ENCODE measurements at regions not wholly inside any gene's neighbourhood (a gene's known extent, or its start where the extent isn't known, plus 50 kb on each side); places are given as distances from the start of the nearest gene placed in this dataset.

DNA sequence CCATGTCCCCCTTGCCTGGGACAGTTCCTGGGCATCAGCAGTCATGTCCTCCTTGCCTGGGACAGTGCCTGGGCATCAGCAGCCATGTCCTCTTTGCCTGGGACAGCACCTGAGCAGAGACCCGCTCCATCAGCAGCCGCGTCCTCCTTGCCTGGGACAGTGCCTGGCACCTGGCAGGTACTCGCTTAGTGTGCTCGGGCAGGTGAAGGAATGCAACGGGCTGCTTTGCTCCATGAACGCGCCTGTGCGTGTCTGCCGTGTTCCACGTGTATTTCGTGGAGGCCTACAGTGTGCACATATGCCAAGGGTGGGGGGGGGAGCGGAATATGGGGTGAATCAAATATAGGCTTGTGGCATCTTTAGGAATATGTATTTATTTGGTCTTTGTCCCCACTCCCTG lies 1490.7 kb downstream of the TBC1D22A start:
- no peak for DNase-seq (ENCODE audit: low spot score)

DNA sequence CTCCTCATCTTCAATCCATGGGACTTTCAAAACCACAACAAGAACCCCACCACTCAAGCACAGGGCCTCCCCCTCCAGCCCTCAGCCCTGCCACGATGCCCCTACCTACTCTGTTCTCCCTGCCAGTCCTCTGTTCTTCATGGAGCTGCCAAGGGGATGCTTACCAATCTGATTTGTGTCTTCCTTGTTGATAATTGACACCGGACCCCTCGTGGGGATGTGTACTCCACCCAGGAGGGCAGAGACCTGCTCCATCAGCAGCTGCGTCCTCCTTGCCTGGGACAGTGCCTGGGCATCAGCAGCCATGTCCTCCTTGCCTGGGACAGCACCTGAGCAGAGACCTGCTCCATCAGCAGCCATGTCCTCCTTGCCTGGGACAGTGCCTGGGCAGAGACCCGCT lies 1489.2 kb downstream of the TBC1D22A start:
- DNase-seq (ENCODE audit: low spot score), result no peak

DNA sequence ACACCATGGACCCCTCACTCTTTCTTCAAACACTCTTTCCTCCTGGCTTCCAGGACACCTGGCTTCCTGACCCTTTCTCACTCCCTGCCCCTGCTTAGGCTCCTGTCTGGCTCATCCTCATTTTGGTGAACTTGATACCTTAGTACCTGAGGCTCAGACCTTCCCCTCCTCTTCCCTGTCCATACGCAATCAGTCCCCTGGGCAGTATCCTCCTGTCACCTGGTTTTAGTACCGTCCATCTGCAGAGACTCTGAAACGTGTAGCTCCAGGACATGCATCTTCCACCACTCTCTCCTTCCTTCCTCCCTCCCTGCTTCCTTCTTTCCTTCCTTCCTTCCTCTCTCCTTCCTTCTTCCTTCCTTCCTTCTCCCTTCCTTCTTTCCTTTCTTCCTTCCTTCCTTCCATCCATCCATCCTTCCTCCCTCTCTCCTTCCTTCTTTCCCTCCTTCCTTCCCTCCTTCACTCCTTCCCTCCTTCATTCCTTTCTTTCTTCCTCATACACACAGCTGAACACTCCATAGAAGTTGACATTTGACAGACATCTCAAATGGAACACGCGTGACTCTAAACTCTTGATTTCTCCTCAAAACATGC lies 1488.6 kb downstream of the TBC1D22A start:
- no peak for DNase-seq (ENCODE audit: low spot score)

DNA sequence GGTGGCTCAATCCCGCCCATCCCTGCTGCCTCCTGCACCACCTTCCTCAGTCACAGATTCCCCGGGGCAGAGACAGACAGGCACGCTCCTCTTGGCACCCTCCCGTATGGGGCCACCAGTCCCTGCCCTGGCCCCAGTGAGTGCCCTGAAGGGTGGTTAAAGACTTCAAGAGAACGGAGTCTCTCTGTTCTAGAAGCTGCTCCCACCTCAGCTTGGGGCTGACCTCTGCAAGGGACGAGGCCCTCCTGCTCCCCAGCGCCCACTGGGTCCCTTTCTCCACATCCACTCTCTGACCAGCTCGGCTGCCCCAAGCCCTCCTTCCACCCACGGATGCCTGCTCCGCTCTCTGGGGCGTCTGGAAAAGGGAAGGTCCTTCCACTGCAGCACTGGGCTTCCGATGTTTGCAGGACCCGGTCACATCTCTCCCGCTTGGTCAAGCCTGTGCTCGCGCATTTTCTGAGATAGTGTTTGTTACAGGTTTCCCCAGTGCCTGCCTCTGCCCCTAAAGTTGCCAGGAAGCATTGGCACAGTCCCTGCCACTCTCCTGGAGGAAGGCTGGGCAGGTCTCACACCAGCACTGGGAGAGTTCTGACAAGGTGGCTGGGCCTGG lies 1487.9 kb downstream of the TBC1D22A start:
- no peak for DNase-seq (ENCODE audit: low spot score)

DNA sequence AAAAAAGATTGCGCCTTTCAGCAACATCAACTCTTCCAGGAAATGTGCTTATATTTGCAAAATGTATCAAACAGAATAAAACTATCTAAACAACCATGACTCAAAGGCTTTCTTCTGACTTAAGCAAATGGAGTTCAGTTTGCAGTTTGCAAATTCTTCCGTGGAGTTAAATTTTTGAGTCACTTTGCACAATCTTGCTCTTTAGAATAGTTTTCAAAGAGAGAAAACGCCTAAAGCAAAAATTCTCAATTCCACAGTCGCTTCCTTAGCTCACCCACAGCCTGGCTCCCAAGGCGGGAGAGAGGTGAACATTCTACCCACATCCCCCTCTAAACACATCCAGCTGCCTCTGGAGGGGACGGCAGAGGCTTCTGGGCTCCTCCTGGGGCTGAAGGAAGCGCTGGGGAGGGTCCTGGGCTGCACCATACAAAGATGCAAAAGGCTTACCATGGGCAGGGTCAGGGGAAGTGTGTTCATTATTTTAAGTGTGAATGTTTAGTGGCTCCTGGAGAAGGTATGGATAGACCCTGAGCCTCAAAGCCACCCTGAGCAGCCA lies 1487.3 kb downstream of the TBC1D22A start:
- no peak for DNase-seq (ENCODE audit: low spot score)

DNA sequence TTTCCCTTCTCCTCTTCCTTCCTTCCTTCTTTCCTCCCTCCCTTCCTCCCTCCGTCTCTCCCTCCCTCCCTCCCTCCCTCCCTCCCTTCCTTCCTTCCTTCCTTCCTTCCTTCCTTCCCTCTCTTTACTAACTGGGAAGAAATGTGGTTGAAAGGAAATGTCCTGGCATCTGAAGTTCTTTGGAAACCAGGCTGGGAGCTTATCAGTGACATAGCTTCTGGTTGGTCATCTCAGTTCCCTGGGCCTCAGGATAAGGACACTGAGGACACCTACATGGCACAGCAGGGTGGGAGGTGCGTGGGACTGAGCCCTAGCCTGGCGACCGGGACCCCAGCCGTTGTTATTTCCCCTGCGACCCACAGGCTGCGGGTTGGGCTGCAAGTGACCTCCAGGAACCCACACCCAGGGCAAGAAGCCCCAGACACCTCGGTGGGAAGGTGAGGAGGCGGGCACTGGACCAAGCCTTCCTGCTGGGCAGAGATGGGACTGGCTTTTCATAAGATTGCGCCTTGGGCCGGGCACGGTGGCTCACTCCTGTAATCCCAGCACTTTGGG lies 1486.5 kb downstream of the TBC1D22A start:
- no peak for DNase-seq (ENCODE audit: low spot score)

DNA sequence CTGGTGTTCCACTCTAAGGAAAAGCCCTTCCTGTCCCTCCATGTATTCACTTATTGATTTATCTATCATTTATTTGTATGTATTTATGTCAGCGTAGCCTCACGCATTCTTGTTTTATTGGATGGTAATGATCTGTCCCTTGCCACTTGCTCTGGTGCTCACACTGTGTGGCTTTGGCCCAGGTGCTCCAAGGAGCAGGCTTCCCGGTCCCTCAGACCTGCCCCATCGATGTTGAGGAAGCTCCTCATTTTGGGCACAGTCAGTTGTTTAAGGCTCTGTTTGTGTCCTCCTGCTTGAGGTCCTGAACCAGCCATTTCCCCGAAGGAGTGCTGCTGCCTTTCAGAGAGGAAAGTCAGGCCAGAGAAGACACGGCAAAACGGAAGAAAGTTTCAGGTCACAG lies 1485.4 kb downstream of the TBC1D22A start:
- DNase-seq (ENCODE audit: low spot score), result no peak

DNA sequence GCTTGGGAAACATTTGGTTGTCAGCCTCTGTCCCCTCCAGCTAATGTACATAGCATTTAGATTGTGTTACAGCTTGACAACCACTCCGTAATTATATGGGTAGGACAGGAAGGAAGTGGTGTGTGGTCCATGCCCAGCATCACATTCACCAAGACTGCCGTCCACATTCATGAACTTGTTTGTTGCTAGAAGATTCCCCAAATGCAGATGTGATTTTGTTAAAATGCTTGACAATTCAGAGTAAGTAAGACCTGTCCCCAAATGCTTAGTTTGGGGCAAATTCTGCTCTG lies 1482.7 kb downstream of the TBC1D22A start:
- no peak for DNase-seq (ENCODE audit: low spot score)

DNA sequence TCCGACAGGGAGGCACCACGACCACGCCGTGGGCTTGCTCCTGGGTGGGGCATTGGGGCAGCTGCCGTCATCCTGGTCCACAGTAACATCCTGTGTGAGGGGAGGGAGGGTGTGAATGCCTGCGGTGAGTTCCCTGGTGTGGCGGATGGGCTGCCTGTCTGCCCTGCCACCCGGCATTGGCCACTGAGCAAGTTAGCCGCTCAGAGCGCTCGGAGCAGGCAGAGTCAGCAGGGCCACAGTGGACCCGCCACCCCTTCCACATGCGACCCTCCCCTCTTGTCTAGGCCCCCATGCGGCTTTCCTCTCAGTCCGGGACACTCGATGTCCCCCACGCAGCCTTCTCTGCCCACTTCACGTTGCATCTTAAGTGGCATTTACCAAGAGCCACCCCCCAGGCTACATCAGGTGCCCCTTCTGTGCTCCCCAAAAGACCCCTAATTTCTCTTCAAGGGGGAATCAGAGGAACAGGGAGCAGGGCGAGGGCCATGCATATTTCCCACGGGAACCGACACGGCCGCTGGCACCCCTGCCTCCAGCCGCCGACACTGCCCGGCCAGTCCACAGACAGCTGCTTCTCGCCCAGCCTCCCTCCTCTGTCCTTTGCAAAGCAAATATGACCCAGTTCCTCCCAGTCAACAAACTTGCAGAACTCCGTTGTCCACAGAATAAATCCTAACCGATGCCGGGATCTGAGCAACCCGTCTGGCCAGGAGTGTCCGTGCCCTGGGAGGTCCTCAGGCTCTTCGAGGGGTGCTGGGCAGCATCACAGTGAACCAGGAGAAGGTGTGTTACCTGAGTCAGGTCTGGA lies 1482.1 kb downstream of the TBC1D22A start:
- no peak for DNase-seq (ENCODE audit: low spot score)

DNA sequence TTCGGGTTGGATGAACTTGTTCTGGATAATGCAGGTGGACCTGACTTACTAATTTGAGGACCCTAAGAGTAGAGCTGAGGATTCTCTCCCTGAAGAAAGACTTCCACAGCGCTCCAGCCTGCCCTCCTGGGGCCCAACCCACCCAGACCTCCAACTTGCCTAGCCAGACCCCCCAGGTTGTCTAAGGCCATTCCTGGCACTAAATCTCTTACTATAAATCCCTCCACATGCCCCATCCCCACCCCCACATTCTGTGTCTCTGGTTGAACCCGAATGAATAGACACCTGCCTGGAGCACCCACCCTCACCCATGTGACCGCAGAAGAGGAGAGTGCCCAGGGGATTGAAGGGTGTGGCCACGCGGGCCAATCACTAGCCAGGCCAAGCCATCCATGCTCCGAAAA lies 1480.0 kb downstream of the TBC1D22A start:
- DNase-seq (ENCODE audit: low spot score), result no peak

DNA sequence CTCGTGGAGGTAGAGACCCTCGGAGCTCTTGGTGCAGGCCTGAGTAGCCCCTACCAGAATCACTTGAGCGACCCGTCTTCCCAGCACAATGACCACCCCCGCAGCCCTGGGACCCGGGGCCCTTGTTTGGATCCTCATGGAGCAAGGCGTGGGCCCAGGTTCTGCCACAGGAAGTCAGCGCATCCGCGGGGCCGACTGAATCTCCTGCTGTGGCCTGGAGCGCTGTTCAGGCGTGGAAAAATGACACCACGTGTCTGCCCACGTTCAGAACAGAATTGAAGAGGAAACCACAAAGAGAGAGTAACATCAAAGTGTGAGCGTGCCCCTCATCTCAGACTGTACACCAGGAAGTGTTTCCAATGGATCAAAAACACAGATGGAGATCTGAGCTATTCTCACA lies 1479.2 kb downstream of the TBC1D22A start:
- no peak for DNase-seq (ENCODE audit: low spot score)

DNA sequence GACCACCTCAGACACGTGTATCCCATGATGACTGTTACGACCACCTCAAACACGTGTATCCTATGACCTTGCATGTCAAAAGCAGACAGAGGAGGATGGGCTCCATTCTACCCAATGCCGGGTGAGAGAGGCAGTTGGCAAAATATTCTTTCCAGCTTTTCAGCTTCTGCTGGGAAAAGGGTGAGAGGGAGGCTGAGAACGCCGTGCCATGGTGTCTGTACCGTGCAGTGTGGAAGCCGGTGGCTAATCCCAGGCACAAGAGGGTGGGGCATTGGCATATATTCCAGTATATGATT lies 1478.4 kb downstream of the TBC1D22A start:
- DNase-seq (ENCODE audit: low spot score), result no peak

DNA sequence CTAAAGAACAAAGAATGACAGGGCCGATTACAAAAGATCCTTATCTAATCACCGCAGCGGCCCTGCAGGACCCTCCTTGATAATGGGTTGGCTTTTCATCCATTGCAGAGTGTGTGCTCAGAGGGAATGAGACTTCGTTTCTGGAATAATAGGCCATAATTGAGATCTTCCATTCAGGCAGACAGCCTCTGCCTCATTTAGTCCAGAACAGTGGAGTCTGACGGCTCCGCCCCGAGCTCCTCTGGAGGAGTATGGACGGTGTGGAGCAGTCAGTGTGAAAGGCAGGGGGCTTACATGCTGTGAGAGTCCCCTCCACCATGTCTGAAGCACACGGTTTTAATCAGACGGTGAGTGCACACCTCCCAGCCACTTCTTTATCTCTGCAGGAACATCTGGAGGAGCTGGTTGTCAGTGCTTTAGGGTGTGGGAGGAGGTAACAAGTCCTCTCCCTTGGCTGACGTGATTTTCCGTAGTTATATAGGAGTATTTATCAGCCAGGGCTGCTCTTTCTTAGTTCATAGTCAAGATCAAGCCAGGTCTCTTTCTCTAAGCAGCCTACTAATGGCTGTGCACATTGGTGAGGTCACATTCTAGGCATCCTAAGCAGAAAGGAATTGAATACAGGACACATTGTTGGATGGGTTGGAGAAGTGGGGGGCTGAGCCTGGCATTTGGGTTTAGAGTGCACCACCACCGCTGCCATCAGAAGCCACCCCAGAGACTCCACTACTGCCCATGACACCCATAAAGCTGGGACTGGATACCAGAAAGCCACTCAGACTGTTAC lies 1477.9 kb downstream of the TBC1D22A start:
- no peak for DNase-seq (ENCODE audit: low spot score)

DNA sequence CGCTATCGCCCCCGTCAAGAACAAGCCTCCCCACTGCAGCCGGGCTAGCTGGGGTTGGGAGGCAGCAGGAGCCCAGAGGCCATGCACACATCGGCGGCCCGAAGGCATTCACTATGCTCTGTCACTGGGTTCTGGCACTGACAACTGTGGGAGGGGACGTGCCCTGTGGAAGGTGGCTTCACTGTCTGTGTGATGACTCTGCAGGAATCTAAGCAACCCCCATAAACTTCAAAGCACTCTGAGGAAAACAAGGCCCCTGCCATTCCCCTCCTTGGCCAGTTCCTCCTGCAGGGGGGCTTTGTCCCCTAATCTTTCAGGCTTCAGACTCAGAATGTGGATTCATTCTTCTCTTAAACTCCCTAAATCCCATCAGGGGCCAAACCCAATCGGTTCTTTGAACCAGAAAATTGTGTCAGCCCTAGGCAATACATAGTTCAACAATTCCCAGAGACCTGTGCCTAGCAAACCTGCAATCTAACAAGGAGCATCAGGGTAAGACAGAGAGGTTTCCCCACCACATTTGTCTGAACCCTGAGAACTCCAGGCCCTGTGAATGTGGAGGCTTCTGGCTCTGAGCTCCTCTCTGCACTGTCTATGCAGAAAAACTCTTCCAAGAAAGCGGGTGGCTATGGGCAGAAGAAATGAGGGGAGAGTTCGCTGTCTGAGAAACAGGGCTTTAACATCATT lies 1477.2 kb downstream of the TBC1D22A start:
- no peak for DNase-seq (ENCODE audit: low spot score)

DNA sequence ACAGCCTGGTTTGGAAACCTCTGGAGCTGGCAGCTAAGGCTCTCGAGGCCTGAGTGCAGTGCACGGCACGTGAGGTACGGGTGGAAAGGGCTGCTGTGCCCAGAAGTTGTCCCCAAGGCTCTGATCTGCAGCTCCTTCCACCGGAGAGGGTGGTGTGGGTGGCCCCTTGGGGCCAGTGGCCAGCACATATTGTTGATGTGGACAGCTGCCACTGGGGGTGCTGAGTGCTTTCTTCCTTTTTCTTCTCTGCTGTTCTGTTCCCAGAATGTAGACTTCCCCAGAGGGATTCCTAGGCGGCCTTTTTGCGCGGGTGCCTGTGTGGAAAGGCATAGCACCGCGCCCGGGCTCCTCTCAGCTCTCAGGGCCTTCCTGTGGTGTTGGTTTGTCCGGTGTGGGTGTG lies 1476.5 kb downstream of the TBC1D22A start:
- no peak for DNase-seq (ENCODE audit: low spot score)

DNA sequence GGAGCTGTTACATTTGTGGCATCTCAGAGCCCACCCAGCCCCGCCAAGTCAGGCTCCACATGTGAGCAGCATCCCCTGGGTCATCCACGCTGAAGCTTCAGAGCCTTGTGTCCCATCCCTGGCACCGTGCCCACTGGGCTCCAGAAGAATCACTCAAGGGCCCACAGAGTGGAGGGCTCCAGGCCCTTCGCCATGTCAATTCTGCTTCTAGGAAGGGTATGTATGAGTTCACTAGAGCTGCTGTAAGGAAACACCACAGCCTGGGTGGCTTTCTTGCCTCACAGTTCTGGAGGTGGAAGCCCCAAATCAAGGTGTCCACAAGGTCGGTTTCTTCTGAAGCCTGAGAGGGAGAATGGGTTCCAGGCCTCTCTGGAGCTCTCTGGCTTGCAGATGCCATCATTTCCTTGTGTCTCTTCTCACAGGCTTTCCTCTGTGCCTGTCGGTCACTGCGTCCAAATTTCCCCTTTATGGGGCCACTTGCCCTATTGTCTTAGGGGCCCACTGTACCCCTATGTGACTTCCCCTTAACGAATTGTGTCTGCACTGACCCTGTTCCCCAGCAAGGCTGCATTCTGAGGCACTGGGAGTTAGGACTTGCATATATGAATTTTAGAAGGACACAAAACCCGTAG lies 1476.0 kb downstream of the TBC1D22A start:
- DNase-seq (ENCODE audit: low spot score), result no peak

DNA sequence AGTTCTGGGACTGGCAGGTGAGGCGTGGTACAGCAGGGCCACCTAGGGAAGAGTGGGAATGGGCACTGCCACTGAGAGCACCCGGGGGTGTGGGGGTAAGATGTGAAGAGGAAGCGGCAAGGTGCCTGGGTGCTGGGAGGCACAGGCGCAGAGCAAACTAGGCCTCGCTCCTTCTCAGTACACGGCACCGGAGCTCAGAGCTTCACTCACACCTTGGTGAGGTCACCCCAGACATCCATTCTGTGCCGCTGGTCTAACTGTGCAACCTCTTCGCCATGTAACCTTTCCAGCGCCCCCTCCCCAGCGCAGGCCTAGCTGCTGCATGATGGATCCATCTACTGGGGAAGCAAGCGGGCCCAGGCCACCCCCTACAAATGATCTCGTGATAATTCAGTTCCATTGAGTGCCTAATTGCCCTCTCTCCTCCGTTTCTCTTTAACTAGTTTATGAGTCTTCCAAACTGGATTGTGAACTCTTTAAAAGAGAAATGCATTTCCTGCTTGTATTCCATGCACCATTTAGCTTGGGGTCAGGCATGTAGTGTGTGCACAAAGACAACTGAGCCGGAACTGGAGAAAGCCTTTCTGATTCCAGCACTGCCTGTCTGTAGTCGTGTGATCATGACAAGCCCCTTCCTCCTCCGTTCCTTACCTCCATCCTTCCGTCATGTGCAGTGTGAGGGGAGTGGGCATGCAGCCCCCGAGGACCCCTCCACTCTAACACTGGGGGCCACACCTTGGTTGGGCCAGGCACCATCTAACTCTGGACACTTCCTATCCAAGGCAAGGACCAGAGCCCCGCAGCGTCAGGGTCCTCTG lies 1475.2 kb downstream of the TBC1D22A start:
- DNase-seq (ENCODE audit: low spot score), result no peak

DNA sequence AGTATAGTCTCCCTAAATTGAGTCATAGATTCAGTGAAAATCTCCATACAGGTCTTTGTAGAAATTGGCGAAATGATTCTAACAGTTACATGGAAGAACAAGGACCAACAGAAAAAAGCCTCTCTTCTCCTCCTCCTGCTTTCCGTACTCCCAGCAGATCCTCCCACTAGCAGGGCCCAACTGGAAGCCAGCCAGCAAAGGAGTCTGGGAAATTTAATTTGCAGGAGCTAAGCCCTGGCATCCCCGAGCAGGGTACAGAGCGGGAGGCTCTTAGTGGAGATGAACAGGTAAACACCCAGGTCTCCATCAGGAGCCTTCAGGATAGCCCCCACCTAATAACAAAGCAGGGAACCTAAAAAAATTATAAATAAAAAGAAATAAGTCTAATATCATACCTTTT lies 1473.8 kb downstream of the TBC1D22A start:
- no peak for DNase-seq (ENCODE audit: low spot score)

DNA sequence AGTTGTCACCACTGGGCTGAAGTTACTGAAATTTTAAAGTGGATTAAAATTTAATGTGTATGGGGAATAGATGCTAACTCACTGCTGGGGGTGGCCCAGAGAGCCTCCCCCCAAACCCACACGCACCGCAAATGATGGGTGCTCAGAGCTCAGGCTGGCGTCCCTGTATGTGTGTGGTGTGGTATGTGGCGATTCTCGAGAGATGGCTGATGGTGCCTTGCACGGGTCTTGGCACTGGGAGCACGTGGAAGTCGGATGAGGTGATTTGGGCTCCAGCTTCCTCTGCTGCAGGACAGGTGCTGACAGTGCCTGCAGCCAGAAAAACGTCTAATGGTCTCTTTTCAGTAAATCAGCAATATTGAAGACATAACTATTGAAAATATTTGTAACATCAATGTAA lies 1473.3 kb downstream of the TBC1D22A start:
- no peak for DNase-seq (ENCODE audit: low spot score)

DNA sequence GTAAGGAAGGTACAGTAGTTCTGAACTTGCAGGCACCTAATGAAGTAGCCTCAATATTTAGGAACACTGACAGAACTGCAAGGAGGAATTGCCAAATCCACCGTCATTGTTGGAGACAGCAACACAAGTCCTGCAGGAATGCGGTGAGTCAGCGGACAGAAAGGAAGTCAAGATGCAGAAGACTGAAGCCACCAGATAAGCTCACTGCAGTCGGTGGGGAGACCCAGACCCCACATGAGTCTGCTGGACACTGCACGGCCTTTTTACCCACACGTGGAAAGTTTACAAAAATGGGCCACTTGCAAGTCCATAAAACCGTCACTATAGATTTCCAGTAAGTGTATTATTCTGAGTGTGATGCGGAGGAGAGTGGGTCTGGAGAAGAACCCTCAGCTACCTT lies 1471.6 kb downstream of the TBC1D22A start:
- DNase-seq (ENCODE audit: low spot score), result no peak

DNA sequence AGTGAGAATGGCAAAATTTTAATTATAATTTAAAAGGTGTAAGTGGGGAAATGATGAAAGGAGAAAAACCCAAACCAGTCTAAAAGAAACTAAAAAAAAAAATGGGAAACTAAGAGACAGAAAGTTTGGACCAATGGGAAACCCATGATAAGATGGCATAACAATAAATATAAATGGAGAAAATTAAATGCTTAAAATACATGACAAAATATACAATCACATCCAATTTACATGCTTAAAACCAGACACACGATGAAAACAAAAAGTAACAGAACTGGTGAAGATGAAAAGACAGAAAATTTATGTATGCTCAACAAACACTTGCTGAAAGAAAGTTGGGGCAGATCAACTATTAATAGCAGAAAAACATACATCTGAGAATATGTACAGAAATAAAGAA lies 1471.1 kb downstream of the TBC1D22A start:
- no peak for DNase-seq (ENCODE audit: low spot score)
